ENCODE measurements at regions not wholly inside any gene's neighbourhood (a gene's known extent, or its start where the extent isn't known, plus 50 kb on each side); places are given as distances from the start of the nearest gene placed in this dataset.

DNA sequence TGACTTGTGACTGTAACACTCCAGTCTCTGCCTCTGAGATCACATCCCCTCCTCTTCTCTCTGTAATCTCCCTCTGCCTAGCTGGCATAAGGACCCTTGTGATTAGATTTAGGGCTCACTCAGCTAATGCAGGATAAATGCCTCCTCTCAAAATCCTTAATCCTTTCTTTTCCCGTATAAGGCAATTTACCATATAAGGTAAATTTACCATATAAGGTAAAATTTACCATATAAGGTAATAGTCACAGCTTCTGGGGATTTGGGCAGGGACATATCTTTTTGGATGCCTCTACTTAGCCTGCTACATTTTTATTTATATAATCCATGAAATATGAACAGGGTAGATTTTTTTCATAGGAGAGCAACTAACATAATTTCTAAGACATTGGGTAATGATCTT is 318.0 kb upstream of the PUM3 start:
- DNase-seq: no peak
- intact Hi-C loops (cut with DNase I): no loop called here

DNA sequence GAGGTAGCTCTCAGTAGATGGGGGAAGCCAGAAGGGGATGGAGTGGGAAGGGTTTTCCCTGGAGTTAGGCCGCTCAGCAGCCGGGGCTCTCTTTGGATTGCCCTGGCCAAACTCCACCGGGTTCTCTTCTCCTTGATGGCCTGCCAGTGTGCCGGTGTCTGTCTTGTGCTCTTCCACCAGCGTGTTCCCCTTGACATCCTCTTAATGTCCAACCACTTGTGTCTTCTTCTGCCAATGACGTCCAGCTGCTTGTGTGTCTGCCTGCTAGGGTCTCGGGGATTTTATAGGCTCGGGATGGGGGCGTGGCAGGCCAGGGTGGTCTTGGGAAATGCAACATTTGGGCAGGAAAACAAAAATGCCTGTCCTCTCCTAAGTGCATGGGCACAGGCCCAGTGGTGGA is 313.1 kb upstream of the PUM3 start:
- intact Hi-C loops (cut with DNase I): no loop called here
- DNase-seq: no peak

DNA sequence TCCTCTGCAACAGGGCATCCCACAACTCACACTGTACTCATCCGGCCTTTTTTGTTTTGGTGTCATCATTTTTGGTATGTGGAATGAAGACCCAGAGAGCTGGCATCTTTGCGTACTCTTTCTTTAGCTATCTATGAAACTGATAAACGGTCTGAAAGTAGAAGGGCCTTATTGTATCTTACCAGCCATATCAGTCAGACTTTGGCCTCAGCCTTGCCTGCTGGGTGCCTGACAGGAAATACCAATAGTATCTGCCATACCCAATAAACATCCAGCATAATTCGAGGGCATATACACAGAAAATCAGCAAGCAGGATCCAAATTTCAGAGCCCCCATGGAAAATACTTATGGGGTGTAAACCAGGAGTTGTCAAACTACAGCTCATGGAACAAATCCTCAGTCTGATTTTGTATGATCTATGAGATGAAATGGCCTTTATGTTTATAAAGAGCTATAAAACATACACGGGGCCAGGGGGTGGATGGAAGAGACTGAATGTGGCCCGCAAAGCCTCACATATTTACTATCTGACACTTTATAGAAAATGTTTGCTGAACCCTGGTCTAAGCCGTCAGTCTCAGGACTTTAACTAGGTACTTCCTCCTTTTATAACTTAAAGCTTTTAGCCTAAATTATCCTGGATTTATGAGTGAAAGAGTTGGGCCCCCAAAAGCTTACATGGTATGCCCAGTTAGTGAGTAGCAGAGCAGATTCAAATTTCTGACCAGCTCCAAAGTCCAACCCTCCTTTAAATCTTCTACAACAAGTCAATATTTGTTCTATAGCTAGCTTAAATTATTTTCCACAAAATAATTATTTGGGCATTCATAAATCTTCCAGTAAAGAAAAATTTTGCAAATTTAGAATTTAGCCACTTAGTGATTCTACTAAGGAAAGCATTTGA is 308.0 kb upstream of the PUM3 start:
- intact Hi-C loops (cut with DNase I): no loop called here
- DNase-seq: no peak

DNA sequence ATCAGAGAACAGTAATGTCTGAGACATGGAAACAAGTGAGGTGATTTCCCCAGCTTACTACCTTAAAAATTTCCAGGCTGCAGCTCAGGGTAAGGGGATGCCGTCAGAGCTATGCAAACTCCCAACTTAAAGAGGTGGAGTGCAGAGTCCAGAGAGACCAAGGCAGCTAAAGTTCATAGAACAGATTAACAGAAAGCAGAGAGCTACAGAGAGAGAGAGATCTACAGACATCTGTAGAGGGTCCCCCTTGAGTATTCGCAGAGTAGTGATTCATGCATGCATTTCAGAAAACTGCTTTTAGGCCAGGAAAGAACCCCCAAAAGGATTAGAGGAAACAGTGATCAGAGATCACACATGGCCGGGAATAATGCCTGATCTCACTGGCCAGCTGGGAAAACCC is 306.2 kb upstream of the PUM3 start:
- no peak for DNase-seq
- intact Hi-C loops (cut with DNase I): no loop called here

DNA sequence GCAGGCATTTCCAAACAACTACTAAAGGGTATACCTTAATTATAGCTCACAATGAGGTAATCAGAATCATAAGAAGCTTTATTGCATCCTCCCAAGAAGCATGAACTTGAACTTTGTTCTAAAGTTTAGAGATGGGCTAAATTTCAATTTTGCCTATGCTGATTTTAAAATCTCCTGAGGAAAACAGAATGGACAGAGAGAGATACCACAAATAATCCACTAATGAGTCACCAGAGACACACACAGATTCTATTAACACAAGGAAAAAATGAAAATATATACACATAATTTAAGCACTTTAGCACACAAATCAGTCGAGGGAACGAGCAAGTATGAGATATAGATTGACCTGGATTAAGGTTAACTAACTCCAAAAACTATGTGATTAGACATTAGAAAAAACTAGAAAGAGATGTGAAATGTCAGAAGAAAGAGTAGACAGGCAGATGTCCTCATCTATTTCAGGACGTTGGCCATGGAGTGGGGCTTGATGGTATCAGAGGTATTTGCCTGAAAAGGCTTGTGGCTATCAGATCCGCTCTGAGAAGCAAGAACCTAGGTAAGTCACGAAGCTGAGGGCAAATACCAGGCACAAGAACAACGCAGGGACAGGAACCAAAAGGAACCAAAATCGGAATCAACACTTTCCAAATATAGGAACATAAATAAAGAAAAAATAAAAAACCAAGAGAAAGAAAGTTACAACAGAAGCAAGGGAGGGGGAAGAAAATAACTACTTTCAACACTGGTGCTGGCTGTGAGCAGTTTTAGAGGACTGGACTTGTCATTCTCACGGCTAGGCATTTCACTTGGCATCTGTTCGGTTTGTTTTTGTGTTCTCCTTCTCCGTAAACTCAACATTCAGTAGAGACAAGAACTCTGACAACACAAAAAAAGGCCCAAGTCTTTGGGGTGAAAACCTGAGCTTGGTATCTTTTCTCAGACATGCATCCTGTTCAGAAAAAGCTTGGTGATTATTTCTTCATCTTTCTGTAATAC is 294.6 kb upstream of the PUM3 start:
- intact Hi-C loops (cut with DNase I): no loop called here
- no peak for DNase-seq

DNA sequence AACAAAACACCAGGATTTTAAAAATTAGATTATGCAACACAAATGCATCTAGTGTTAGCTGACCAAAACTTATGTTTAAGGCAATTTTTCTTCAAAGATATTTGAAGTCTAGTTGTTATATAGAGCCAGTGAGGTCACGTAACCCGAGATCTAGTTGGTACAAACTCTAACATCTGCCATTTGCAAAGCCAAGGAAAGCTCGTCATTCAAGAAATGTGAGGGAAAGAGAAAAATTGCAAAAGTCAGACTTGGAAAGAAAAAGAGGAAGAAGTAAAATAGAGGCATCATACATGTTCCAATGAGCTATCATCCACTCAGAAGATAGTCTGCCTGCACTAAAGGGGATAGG is 293.4 kb upstream of the PUM3 start:
- no peak for DNase-seq
- intact Hi-C loops (cut with DNase I): no loop called here

DNA sequence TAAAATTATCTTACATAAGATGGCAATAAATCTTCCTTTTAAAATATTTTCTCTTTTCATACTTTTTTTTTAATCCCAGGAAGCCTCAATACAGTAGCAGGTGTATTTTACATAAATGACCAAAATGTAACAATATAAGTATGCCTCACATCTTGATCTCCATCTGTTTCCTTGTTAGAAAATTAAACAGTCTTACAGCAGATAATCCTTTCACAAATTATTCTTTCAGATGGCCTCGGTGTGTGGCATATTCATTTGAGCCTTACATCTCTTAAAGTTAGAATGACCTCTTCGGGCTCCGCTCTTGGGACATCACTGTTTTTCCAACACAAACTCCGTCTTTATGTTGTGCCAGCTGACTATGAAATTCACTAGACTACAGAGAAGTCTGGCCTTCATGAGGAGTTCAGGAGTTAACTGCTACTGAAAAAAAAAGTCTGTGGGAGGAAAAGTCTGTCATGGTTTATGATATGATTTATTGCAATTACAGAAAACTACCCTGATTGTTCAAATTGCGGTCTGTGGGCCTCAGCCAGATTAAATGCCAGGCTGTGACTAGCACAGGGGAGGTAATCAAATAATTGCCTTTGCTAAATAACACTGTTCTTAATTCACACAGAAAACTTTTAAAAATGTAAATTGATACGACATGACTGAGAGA is 292.9 kb upstream of the PUM3 start:
- DNase-seq: no peak
- intact Hi-C loops (cut with DNase I): no loop called here

DNA sequence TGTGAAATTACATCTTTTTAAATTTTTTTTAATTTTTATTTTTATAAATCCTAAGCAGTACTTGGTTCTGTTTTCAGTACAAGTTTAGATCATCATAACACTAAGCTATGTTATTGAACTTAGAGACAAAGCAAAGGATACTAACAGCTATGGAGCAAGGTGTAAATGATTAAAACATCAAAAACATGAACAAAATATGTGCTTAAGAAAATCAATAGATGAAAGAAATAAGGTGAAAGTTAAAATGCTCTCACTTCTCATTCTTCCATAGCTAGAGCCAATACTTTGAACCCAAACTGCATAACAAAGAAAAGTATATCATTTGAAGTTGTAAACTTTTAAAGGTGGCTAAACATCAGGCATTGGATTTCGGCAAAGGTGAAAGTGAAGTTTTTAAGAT is 292.3 kb upstream of the PUM3 start:
- no peak for DNase-seq
- intact Hi-C loops (cut with DNase I): no loop called here

DNA sequence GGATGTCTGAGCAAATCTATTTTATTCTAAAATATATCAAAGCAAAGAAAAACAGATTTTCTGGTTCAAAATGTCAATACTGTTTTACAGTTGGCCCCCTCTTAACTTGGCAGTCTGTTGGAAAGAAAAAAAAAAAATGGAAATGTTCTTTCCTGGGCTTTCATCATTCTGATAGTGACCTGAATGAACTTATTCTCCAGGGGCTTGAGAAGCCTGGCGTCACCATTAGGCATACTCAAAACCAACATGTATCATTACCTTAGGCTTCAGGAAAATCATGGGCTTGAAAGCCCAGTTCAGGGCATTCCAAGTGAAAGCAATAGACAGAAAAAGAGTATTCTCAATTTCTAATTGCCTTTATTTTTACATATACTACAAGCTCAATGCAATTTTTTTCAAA is 283.7 kb upstream of the PUM3 start:
- no peak for DNase-seq
- intact Hi-C loops (cut with DNase I): loop anchor here (5.0 kb wide), 1 partner anchor 50 kb away; no protein-coding TSS in a partner anchor

DNA sequence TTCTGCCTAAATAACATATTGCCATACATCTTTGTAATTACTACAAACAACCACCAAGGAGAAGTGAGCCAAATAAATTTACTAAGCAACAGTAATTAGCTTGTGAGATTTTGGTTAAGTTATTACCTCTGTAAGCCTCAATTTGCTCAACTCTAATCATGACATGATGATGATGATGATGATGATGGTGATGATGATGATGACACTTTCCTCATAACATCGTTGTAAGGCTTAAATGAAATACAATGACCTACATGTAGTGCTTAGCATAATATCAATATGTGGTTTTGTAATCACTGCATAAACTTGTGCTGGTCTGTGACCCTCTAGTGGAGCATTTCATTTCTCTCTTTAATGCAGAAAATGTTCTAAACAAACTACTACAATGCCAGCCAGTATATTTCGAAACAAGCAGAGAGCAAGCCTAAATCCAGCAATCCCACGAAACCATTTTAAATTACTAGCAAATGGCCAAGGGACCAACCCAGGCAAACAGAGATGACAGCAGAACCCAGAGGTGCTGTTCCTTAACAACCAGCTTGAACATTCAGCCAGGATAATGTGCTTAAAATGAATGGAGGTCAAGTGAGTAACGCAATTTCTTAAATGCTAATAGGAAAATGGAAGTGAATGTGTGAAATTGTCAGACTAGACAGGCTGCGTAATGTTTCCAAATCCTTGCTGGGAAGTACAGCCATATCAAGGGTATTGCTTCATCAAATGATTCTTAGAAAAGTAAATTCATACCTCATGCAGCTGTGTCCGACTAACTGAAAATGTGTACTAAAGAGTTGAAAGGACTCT is 281.9 kb upstream of the PUM3 start:
- intact Hi-C loops (cut with DNase I): loop anchor here (5.0 kb wide), 1 partner anchor 49 kb away; no protein-coding TSS in a partner anchor
- DNase-seq: no peak

DNA sequence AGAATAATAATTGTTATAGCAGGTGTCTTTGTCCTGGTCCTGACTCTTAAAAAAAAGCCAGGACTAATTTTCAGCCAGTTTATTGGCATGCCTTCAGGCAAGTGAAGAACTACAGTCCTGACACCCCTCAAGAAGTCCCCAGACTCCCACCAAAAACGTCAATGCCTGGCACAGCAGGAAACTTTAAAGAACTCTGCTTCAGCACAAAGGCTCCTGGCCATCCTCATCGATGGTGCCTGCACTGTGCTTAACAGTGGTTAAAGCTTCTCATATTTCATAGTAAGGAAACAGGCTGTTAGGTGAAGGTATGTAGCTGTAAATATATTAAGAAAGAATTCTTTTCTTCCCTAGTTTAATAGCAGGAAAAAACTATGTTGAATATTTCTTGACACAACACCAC is 280.1 kb upstream of the PUM3 start:
- DNase-seq: no peak
- intact Hi-C loops (cut with DNase I): no loop called here

DNA sequence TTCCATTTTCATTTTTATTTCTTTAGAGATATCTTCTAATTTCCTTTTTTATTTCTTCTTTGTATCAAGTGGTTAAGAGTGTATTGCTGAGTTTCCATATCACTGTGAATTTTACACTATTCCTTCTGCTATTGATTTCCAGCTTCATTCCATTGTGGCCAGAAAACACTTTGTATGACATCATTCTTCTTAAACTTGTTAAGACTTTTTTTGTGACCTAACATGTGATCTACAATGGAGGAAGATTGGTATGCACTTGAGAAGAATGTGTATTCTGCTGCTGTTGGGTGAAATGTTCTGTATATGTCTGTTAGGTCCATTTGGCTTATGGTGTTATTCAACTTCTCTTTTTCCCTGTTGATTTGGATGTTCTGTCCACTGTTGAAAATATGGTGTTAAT is 274.2 kb upstream of the PUM3 start:
- intact Hi-C loops (cut with DNase I): no loop called here
- DNase-seq: no peak

DNA sequence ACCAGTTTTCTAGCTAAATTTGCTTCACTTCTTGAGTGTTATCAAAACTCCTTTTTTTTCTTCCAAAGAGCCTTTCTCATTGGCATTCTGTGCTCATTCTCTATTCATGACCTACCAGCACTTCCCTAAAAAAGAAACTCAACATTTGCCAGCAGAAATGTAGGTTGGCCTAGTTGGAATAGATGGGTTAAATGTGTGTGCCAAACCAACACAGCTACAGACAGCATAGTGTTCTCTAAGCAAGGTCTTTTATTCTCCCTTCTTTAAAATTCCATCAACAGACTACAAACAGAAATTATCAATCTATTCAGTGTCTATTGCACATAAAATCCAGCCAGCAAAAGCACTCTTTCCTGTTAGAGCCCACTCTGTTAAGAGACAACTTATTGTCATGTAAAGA is 255.8 kb upstream of the PUM3 start:
- DNase-seq: peak in 2 of 42 donors; percentile 7 to 8
- intact Hi-C loops (cut with DNase I): no loop called here

DNA sequence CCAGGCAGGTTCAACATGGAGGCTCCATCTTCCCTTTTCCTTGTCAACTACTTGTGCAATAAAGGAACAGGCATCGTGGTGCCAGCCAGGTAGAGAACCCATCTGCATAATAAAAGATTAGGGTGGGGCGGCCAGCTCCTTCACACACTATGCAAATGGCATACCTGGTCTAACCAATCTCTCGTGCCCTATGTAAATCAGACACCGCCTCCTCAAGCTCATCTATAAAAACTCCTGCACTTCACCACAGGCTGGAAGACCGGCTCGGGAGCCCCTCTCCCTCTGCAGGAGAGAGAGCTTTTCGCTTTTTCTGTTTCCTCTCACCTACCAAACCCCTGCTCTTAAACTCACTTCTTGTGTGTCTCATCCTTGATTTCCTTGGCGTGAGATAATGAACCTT is 244.3 kb upstream of the PUM3 start:
- intact Hi-C loops (cut with DNase I): no loop called here

DNA sequence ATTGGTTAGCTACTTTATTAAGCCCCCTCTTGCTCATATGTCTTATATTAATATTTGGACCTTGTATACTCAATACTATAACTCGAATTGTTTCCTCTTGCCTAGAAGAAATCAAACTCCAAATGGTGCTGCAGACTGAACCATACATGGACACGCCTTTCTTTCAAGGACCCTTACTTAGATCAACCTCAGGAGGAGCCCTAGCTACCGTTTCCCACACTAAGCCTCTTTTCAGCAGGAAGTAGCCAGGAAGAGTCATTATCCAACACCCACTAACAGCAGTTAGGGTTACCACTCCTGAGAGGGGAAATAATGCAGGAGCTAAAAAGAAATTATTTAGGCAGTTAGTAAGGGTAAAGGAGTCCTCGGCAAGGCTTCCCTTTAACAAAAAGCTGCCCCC is 243.8 kb upstream of the PUM3 start:
- no peak for DNase-seq
- intact Hi-C loops (cut with DNase I): no loop called here

More for the DNA sequence above, 244.3 kb upstream of the PUM3 start:
- no peak for DNase-seq

DNA sequence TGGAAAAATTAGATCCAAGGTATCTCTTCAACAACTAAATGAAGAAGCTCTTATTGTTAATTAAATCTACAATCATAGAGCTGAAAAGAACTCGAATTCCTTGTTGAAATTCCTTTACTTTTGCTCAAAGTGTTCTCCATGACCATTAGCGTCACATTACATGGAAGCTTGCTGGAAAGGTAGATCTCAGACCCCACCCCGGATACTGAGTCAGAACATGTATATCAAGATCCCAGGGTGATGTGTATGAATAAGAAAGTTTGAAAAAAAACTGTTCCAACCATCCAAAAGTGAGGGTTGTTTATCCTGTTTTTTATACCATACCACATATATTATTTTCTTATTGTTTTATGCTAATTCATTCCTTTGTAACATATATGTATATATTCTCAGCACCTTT is 237.1 kb upstream of the PUM3 start:
- intact Hi-C loops (cut with DNase I): no loop called here
- no peak for DNase-seq

DNA sequence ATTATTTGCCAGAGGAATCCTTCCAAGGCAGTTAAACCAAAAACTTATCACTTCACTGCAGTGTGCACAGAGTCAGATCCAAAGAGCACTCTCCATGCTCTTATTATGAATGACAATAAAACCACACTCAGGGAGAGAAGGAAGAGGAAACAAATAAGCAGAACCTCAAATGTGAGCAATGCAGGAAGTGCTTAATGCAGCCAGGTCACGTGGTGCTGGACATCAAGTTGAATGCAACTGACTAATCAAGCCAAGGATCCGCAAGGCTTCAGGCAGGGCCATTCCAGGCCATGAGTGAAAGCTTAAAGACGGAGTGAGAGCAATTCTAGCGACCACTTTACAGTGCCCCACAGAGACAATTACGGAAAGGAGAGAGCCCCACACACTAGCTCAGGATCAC is 230.4 kb upstream of the PUM3 start:
- intact Hi-C loops (cut with DNase I): no loop called here
- no peak for DNase-seq

DNA sequence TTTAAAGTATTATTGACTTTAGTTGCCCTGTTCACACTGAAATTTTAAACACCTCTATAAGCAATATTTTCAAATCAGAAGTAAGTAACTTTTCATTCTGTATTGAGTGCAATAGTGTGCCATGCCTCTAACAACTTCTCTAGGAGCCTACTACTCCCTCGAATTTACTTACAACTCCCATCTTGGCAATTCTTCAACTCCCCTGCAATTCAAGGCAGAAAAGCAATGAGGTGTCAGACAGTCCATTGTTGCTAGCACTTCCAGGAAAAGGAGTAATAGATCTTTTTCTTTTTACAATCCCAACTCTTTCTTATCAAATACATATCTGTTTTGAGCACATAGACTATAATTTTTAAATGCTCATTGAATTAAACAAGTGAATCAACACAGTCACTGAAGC is 222.7 kb upstream of the PUM3 start:
- intact Hi-C loops (cut with DNase I): no loop called here
- no peak for DNase-seq
